ENCODE measurements at regions not wholly inside any gene's neighbourhood (a gene's known extent, or its start where the extent isn't known, plus 50 kb on each side); places are given as distances from the start of the nearest gene placed in this dataset.

- Histone ChIP-seq H3K4me1 (ENCODE audit: control insufficient read depth, extremely low read depth, insufficient read depth, low read length) (no peaks in the 10 kb centered on the region), H4K20me1 (ENCODE audit: control insufficient read depth, extremely low read depth, insufficient read depth, low read length) (no peaks in the 10 kb centered on the region), H3K27me3 (ENCODE audit: control insufficient read depth, extremely low read depth, insufficient read depth, low read length) (no peaks in the 10 kb centered on the region), H3K27ac (ENCODE audit: control insufficient read depth, insufficient read depth, low read length) (no peak overlapping the region), H3K4me2 (ENCODE audit: control insufficient read depth, extremely low read depth, insufficient read depth, low read depth, low read length) (no peak overlapping the region), H3K79me2 (ENCODE audit: control insufficient read depth, insufficient read depth, low read length) (no peaks in the 10 kb centered on the region), H3K9me1 (ENCODE audit: control insufficient read depth, extremely low read depth, insufficient read depth, low read length) (no peaks in the 10 kb centered on the region), H3K4me3 (ENCODE audit: control insufficient read depth in 2 of 3, extremely low read depth in 1 of 3, insufficient read depth in 2 of 3, low read depth in 1 of 3, low read length in 3 of 3) (no peak overlapping the region), H2AFZ (ENCODE audit: control insufficient read depth, low read length) (no peak overlapping the region), H3K9me3 (ENCODE audit: control insufficient read depth, low read depth, low read length) (no peaks in the 10 kb centered on the region), H3K9ac (ENCODE audit: control insufficient read depth, extremely low read depth, insufficient read depth, low read length) (no peak overlapping the region), H3K36me3 (ENCODE audit: control insufficient read depth in 2 of 2, extremely low read depth in 1 of 2, insufficient read depth in 2 of 2, low read length in 2 of 2) (no peaks in the 10 kb centered on the region)
- FAIRE-seq (no peak), DNase-seq (ENCODE audit: low read depth, low spot score) (no peak)
- TF ChIP-seq, protein P1, sequence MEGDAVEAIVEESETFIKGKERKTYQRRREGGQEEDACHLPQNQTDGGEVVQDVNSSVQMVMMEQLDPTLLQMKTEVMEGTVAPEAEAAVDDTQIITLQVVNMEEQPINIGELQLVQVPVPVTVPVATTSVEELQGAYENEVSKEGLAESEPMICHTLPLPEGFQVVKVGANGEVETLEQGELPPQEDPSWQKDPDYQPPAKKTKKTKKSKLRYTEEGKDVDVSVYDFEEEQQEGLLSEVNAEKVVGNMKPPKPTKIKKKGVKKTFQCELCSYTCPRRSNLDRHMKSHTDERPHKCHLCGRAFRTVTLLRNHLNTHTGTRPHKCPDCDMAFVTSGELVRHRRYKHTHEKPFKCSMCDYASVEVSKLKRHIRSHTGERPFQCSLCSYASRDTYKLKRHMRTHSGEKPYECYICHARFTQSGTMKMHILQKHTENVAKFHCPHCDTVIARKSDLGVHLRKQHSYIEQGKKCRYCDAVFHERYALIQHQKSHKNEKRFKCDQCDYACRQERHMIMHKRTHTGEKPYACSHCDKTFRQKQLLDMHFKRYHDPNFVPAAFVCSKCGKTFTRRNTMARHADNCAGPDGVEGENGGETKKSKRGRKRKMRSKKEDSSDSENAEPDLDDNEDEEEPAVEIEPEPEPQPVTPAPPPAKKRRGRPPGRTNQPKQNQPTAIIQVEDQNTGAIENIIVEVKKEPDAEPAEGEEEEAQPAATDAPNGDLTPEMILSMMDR (optimal IDR thresholded peaks at IDR 0.05 in 1 of 3, IDR thresholded peaks at IDR 0.05 in 1 of 3, conservative IDR thresholded peaks at IDR 0.05 in 1 of 3; ENCODE audit: extremely low read depth in 1 of 3, insufficient read depth in 2 of 3, low read length in 3 of 3): no peak
- no peak for TF ChIP-seq EZH2 (IDR thresholded peaks at IDR 0.05; ENCODE audit: low read length)
- dilution Hi-C loops (cut with MboI; ENCODE audit: extremely low pct_ligation_motif_present, low sequenced_read_pairs): no loop called here
Observed at GRCh38 chr7:85774986-85775385, 588.1 kb upstream of the SEMA3D start.

- no peak for DNase-seq (ENCODE audit: low read depth, low spot score)
Observed at GRCh38 chr7:85773116-85773728, 586.4 kb upstream of the SEMA3D start.

More at GRCh38 chr7:85773116-85773728, 586.4 kb upstream of the SEMA3D start:
- H3K79me2 ChIP-seq (ENCODE audit: control insufficient read depth, insufficient read depth, low read length): no peaks in the 10 kb centered on the region
- H4K20me1 ChIP-seq (ENCODE audit: control insufficient read depth, extremely low read depth, insufficient read depth, low read length): no peaks in the 10 kb centered on the region
- H3K4me3 ChIP-seq (ENCODE audit: control insufficient read depth in 2 of 3, extremely low read depth in 1 of 3, insufficient read depth in 2 of 3, low read depth in 1 of 3, low read length in 3 of 3): no peak overlapping the region
- no peaks in the 10 kb centered on the region for H3K36me3 ChIP-seq (ENCODE audit: control insufficient read depth in 2 of 2, extremely low read depth in 1 of 2, insufficient read depth in 2 of 2, low read length in 2 of 2)
- FAIRE-seq: no peak
- no peak overlapping the region for H3K4me2 ChIP-seq (ENCODE audit: control insufficient read depth, extremely low read depth, insufficient read depth, low read depth, low read length)
- no peaks in the 10 kb centered on the region for H3K27me3 ChIP-seq (ENCODE audit: control insufficient read depth, extremely low read depth, insufficient read depth, low read length)
- no peak overlapping the region for H3K27ac ChIP-seq (ENCODE audit: control insufficient read depth, insufficient read depth, low read length)
- no peak overlapping the region for H2AFZ ChIP-seq (ENCODE audit: control insufficient read depth, low read length)
- no peaks in the 10 kb centered on the region for H3K9me1 ChIP-seq (ENCODE audit: control insufficient read depth, extremely low read depth, insufficient read depth, low read length)
- no peaks in the 10 kb centered on the region for H3K4me1 ChIP-seq (ENCODE audit: control insufficient read depth, extremely low read depth, insufficient read depth, low read length)
- no peak overlapping the region for H3K9ac ChIP-seq (ENCODE audit: control insufficient read depth, extremely low read depth, insufficient read depth, low read length)
- dilution Hi-C loops (cut with MboI; ENCODE audit: extremely low pct_ligation_motif_present, low sequenced_read_pairs): no loop called here
- no peaks in the 10 kb centered on the region for H3K9me3 ChIP-seq (ENCODE audit: control insufficient read depth, low read depth, low read length)
- no peak for TF ChIP-seq EZH2 (IDR thresholded peaks at IDR 0.05; ENCODE audit: low read length)
- TF ChIP-seq, protein P1 (optimal IDR thresholded peaks at IDR 0.05 in 1 of 3, IDR thresholded peaks at IDR 0.05 in 1 of 3, conservative IDR thresholded peaks at IDR 0.05 in 1 of 3; ENCODE audit: extremely low read depth in 1 of 3, insufficient read depth in 2 of 3, low read length in 3 of 3): no peak

All from keratinocyte (primary cell).